ENCODE measurements at regions not wholly inside any gene's neighbourhood (a gene's known extent, or its start where the extent isn't known, plus 50 kb on each side); places are given as distances from the start of the nearest gene placed in this dataset.
"Not testable (repeated sequence)": the region's sequence is repeated elsewhere in the genome, so short reads cannot be mapped to it uniquely, and the experiment has no call there.

- Histone ChIP-seq H3K9ac (ENCODE audit: low read length) (no peak overlapping the region), H3K36me3 (ENCODE audit: insufficient read depth, low read length) (no peaks in the 10 kb centered on the region), H2AFZ (ENCODE audit: low read length) (no peak overlapping the region), H3K9me2 (replicated peaks; ENCODE audit: insufficient read depth, low read length) (no peaks in the 10 kb centered on the region), H3K4me1 (ENCODE audit: low read length) (no peaks in the 10 kb centered on the region), H3K79me2 (ENCODE audit: low read length) (no peaks in the 10 kb centered on the region), H4K20me1 (ENCODE audit: insufficient read depth, low read depth, low read length) (no peaks in the 10 kb centered on the region), H3K27me3 (ENCODE audit: low read length) (no peaks in the 10 kb centered on the region), H3K4me2 (ENCODE audit: low read depth, low read length, poor library complexity, severe bottlenecking) (no peak overlapping the region), H3K4me3 (ENCODE audit: low read length) (no peak overlapping the region), H3K9me3 (ENCODE audit: low read length) (no peaks in the 10 kb centered on the region), H3K27ac (ENCODE audit: low read length) (no peak overlapping the region)
- DNase-seq: no peak
Observed at GRCh38 chrX:9286234-9286633, 178.6 kb upstream of the TBL1X start.

- H3K79me2 ChIP-seq (ENCODE audit: low read length): no peaks in the 10 kb centered on the region
- H3K4me2 ChIP-seq (ENCODE audit: low read depth, low read length, poor library complexity, severe bottlenecking): no peak overlapping the region
- no peaks in the 10 kb centered on the region for H3K9me3 ChIP-seq (ENCODE audit: low read length)
- no peak overlapping the region for H3K4me3 ChIP-seq (ENCODE audit: low read length)
- no peak overlapping the region for H2AFZ ChIP-seq (ENCODE audit: low read length)
- no peaks in the 10 kb centered on the region for H3K9me2 ChIP-seq (replicated peaks; ENCODE audit: insufficient read depth, low read length)
- H3K9ac ChIP-seq (ENCODE audit: low read length): no peak overlapping the region
- H4K20me1 ChIP-seq (ENCODE audit: insufficient read depth, low read depth, low read length): no peaks in the 10 kb centered on the region
- DNase-seq: no peak
- H3K4me1 ChIP-seq (ENCODE audit: low read length): no peaks in the 10 kb centered on the region
- H3K27me3 ChIP-seq (ENCODE audit: low read length): no peaks in the 10 kb centered on the region
- H3K27ac ChIP-seq (ENCODE audit: low read length): no peak overlapping the region
- no peaks in the 10 kb centered on the region for H3K36me3 ChIP-seq (ENCODE audit: insufficient read depth, low read length)
Observed at GRCh38 chrX:9291629-9292028, 173.2 kb upstream of the TBL1X start.

GRCh38 chrX:9293051-9293496 lies 171.8 kb upstream of the TBL1X start:
- Histone ChIP-seq H3K79me2 (ENCODE audit: low read length) (no peaks in the 10 kb centered on the region), H3K4me2 (ENCODE audit: low read depth, low read length, poor library complexity, severe bottlenecking) (no peak overlapping the region), H2AFZ (ENCODE audit: low read length) (no peak overlapping the region), H3K9me3 (ENCODE audit: low read length) (no peaks in the 10 kb centered on the region), H3K4me1 (ENCODE audit: low read length) (no peaks in the 10 kb centered on the region), H3K4me3 (ENCODE audit: low read length) (no peak overlapping the region), H3K9ac (ENCODE audit: low read length) (no peak overlapping the region), H3K27me3 (ENCODE audit: low read length) (no peaks in the 10 kb centered on the region), H3K27ac (ENCODE audit: low read length) (no peak overlapping the region), H3K9me2 (replicated peaks; ENCODE audit: insufficient read depth, low read length) (no peaks in the 10 kb centered on the region), H4K20me1 (ENCODE audit: insufficient read depth, low read depth, low read length) (no peaks in the 10 kb centered on the region), H3K36me3 (ENCODE audit: insufficient read depth, low read length) (no peaks in the 10 kb centered on the region)
- no peak for DNase-seq

- Histone ChIP-seq H3K9me3 (ENCODE audit: low read length) (no peaks in the 10 kb centered on the region), H2AFZ (ENCODE audit: low read length) (no peak overlapping the region), H3K9me2 (replicated peaks; ENCODE audit: insufficient read depth, low read length) (no peaks in the 10 kb centered on the region), H4K20me1 (ENCODE audit: insufficient read depth, low read depth, low read length) (no peaks in the 10 kb centered on the region), H3K27ac (ENCODE audit: low read length) (no peak overlapping the region), H3K9ac (ENCODE audit: low read length) (no peak overlapping the region), H3K4me3 (ENCODE audit: low read length) (no peak overlapping the region), H3K4me1 (ENCODE audit: low read length) (no peaks in the 10 kb centered on the region), H3K27me3 (ENCODE audit: low read length) (no peaks in the 10 kb centered on the region), H3K4me2 (ENCODE audit: low read depth, low read length, poor library complexity, severe bottlenecking) (no peak overlapping the region), H3K79me2 (ENCODE audit: low read length) (no peaks in the 10 kb centered on the region), H3K36me3 (ENCODE audit: insufficient read depth, low read length) (no peaks in the 10 kb centered on the region)
- DNase-seq: no peak
Observed at GRCh38 chrX:9293903-9294302, 171.0 kb upstream of the TBL1X start.

GRCh38 chrX:9295551-9295950 lies 169.3 kb upstream of the TBL1X start:
- H3K4me3 ChIP-seq (ENCODE audit: low read length): no peak overlapping the region
- no peak overlapping the region for H3K27ac ChIP-seq (ENCODE audit: low read length)
- no peak overlapping the region for H2AFZ ChIP-seq (ENCODE audit: low read length)
- no peaks in the 10 kb centered on the region for H3K36me3 ChIP-seq (ENCODE audit: insufficient read depth, low read length)
- no peak for DNase-seq
- no peaks in the 10 kb centered on the region for H3K27me3 ChIP-seq (ENCODE audit: low read length)
- no peak overlapping the region for H3K9ac ChIP-seq (ENCODE audit: low read length)
- no peaks in the 10 kb centered on the region for H3K79me2 ChIP-seq (ENCODE audit: low read length)
- H3K4me2 ChIP-seq (ENCODE audit: low read depth, low read length, poor library complexity, severe bottlenecking): no peak overlapping the region
- no peaks in the 10 kb centered on the region for H3K4me1 ChIP-seq (ENCODE audit: low read length)
- H4K20me1 ChIP-seq (ENCODE audit: insufficient read depth, low read depth, low read length): no peaks in the 10 kb centered on the region
- H3K9me3 ChIP-seq (ENCODE audit: low read length): no peaks in the 10 kb centered on the region
- no peaks in the 10 kb centered on the region for H3K9me2 ChIP-seq (replicated peaks; ENCODE audit: insufficient read depth, low read length)

GRCh38 chrX:9298221-9298620 lies 166.6 kb upstream of the TBL1X start:
- no peak overlapping the region for H3K9ac ChIP-seq (ENCODE audit: low read length)
- H3K4me1 ChIP-seq (ENCODE audit: low read length): no peaks in the 10 kb centered on the region
- no peak overlapping the region for H2AFZ ChIP-seq (ENCODE audit: low read length)
- H3K9me3 ChIP-seq (ENCODE audit: low read length): no peaks in the 10 kb centered on the region
- no peak for DNase-seq
- H3K27ac ChIP-seq (ENCODE audit: low read length): no peak overlapping the region
- no peaks in the 10 kb centered on the region for H3K27me3 ChIP-seq (ENCODE audit: low read length)
- H3K79me2 ChIP-seq (ENCODE audit: low read length): no peaks in the 10 kb centered on the region
- no peak overlapping the region for H3K4me3 ChIP-seq (ENCODE audit: low read length)
- no peak overlapping the region for H3K4me2 ChIP-seq (ENCODE audit: low read depth, low read length, poor library complexity, severe bottlenecking)
- no peaks in the 10 kb centered on the region for H4K20me1 ChIP-seq (ENCODE audit: insufficient read depth, low read depth, low read length)
- H3K9me2 ChIP-seq (replicated peaks; ENCODE audit: insufficient read depth, low read length): no peaks in the 10 kb centered on the region
- H3K36me3 ChIP-seq (ENCODE audit: insufficient read depth, low read length): no peaks in the 10 kb centered on the region

GRCh38 chrX:9299681-9300080 lies 165.2 kb upstream of the TBL1X start:
- H3K36me3 ChIP-seq (ENCODE audit: insufficient read depth, low read length); H3K79me2 ChIP-seq (ENCODE audit: low read length); DNase-seq; H3K27ac ChIP-seq (ENCODE audit: low read length); H3K4me3 ChIP-seq (ENCODE audit: low read length); H3K4me2 ChIP-seq (ENCODE audit: low read depth, low read length, poor library complexity, severe bottlenecking); H3K4me1 ChIP-seq (ENCODE audit: low read length); H2AFZ ChIP-seq (ENCODE audit: low read length); H3K9ac ChIP-seq (ENCODE audit: low read length); H3K9me2 ChIP-seq (replicated peaks; ENCODE audit: insufficient read depth, low read length); H4K20me1 ChIP-seq (ENCODE audit: insufficient read depth, low read depth, low read length); H3K27me3 ChIP-seq (ENCODE audit: low read length); H3K9me3 ChIP-seq (ENCODE audit: low read length): not testable (repeated sequence)

GRCh38 chrX:9301836-9302235 lies 163.0 kb upstream of the TBL1X start:
- no peaks in the 10 kb centered on the region for H3K79me2 ChIP-seq (ENCODE audit: low read length)
- no peak overlapping the region for H3K9ac ChIP-seq (ENCODE audit: low read length)
- no peak for DNase-seq
- H3K9me2 ChIP-seq (replicated peaks; ENCODE audit: insufficient read depth, low read length): no peaks in the 10 kb centered on the region
- H3K4me1 ChIP-seq (ENCODE audit: low read length): no peaks in the 10 kb centered on the region
- H3K27ac ChIP-seq (ENCODE audit: low read length): no peak overlapping the region
- no peaks in the 10 kb centered on the region for H3K27me3 ChIP-seq (ENCODE audit: low read length)
- no peaks in the 10 kb centered on the region for H3K36me3 ChIP-seq (ENCODE audit: insufficient read depth, low read length)
- H3K4me3 ChIP-seq (ENCODE audit: low read length): no peak overlapping the region
- H3K4me2 ChIP-seq (ENCODE audit: low read depth, low read length, poor library complexity, severe bottlenecking): no peak overlapping the region
- no peaks in the 10 kb centered on the region for H4K20me1 ChIP-seq (ENCODE audit: insufficient read depth, low read depth, low read length)
- no peak overlapping the region for H2AFZ ChIP-seq (ENCODE audit: low read length)
- H3K9me3 ChIP-seq (ENCODE audit: low read length): no peaks in the 10 kb centered on the region

GRCh38 chrX:9302381-9302780 lies 162.5 kb upstream of the TBL1X start:
- H3K4me2 ChIP-seq (ENCODE audit: low read depth, low read length, poor library complexity, severe bottlenecking): no peak overlapping the region
- H3K9me2 ChIP-seq (replicated peaks; ENCODE audit: insufficient read depth, low read length): no peaks in the 10 kb centered on the region
- H2AFZ ChIP-seq (ENCODE audit: low read length): no peak overlapping the region
- H3K9ac ChIP-seq (ENCODE audit: low read length): no peak overlapping the region
- no peaks in the 10 kb centered on the region for H3K79me2 ChIP-seq (ENCODE audit: low read length)
- no peaks in the 10 kb centered on the region for H4K20me1 ChIP-seq (ENCODE audit: insufficient read depth, low read depth, low read length)
- no peaks in the 10 kb centered on the region for H3K9me3 ChIP-seq (ENCODE audit: low read length)
- H3K27me3 ChIP-seq (ENCODE audit: low read length): no peaks in the 10 kb centered on the region
- no peaks in the 10 kb centered on the region for H3K36me3 ChIP-seq (ENCODE audit: insufficient read depth, low read length)
- H3K27ac ChIP-seq (ENCODE audit: low read length): no peak overlapping the region
- DNase-seq: no peak
- no peaks in the 10 kb centered on the region for H3K4me1 ChIP-seq (ENCODE audit: low read length)
- H3K4me3 ChIP-seq (ENCODE audit: low read length): no peak overlapping the region
